ENCODE measurements at regions not wholly inside any gene's neighbourhood (a gene's known extent, or its start where the extent isn't known, plus 50 kb on each side); places are given as distances from the start of the nearest gene placed in this dataset.

DNA sequence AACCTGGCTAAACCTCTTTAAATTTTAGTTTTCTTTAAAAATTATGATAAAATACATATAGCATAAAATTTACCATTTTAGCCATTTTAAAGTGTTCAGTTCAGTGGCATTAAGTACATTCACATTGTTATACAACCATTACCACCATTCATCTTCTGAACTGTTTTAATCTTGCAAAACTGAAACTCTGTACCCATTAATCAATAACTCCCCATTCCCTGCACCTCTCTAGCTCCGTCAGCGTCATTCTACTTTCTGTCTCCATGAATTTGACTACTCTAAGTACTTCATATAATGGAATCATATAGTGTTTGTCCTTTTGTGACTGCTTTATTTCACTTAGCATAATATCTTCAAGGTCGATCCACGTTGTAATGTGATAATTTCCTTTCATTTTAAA, 75.8 kb upstream of the DDHD1 start:
- DNase-seq = no peak
- Histone ChIP-seq H3K36me3 (no peaks in the 10 kb centered on the region), H3K4me3 (no peak overlapping the region), H3K27ac (no peak overlapping the region), H3K27me3 (no peaks in the 10 kb centered on the region), H3K9me3 (no peaks in the 10 kb centered on the region), H3K4me1 (ENCODE audit: insufficient read depth) (no peaks in the 10 kb centered on the region)
- intact Hi-C loops (cut with DNase I) = no loop called here
- TF ChIP-seq EP300 (IDR thresholded peaks at IDR 0.05) (no peak), POLR2A (IDR thresholded peaks at IDR 0.05) (no peak), CTCF (IDR thresholded peaks at IDR 0.05) (no peak)
- WGBS, 3 donors = 39 to 73% (median 57%) methylated on average over 4 of the region's 4 CpGs

DNA sequence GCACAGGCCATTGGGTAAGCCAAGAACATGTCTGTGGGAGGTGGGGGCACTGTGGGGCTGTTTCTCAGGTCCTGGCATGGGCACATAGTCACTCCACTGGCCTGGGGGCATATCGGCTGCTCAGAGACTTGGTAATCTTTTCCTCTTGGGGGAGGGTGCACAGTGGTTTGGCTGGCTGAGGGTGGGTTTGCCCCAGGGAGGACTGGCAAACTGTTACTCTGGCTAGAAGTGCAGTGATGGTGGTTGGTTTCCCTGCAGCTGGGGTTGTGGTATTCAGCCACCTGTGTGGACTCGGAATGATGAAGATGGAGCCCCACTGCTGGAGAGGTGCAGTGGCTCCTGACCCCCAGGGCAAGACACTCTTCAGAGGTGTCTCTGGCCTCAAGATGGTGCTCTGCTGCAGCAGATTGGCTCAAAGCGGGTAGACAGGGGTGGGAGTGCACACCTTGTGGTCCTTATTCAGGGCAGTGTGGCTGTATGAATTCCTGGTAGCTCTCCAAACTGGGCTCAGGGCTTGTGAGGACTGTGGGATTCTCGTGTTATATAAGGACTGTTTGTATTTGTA, 74.1 kb upstream of the DDHD1 start:
- intact Hi-C loops (cut with DNase I) = no loop called here
- Histone ChIP-seq H3K27me3 (no peaks in the 10 kb centered on the region), H3K4me3 (no peak overlapping the region), H3K27ac (no peak overlapping the region), H3K9me3 (no peaks in the 10 kb centered on the region), H3K36me3 (no peaks in the 10 kb centered on the region), H3K4me1 (ENCODE audit: insufficient read depth) (no peaks in the 10 kb centered on the region)
- WGBS, 3 donors = 96 to 100% (median 97%) methylated on average over 4 of the region's 4 CpGs
- TF ChIP-seq EP300 (IDR thresholded peaks at IDR 0.05) (no peak), POLR2A (IDR thresholded peaks at IDR 0.05) (no peak), CTCF (IDR thresholded peaks at IDR 0.05) (no peak)
- no peak for DNase-seq

DNA sequence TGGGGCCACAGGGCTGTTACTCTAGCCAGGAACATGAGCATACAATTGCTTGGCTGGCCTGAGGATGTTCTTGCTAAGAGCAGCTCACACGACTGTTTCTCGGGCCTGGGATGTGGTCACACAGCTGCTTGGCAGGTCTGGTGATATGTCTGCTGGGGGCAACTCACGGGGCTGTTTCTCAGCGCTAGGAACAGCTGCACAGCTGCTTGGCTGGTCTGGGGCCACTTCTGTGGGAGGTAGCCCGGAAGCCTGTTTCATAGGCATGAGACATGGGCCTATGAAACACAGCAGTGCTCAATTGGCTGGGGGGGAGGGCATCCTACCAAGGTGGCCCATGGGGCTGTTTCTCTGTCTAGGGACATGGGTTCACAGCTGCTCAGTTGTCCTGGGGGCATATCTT, 73.4 kb upstream of the DDHD1 start:
- no peaks in the 10 kb centered on the region for H3K9me3 ChIP-seq
- intact Hi-C loops (cut with DNase I) = no loop called here
- WGBS, 3 donors = 23 to 30% (median 23%) methylated on average over 5 of the region's 5 CpGs
- H3K4me3 ChIP-seq = no peak overlapping the region
- no peaks in the 10 kb centered on the region for H3K4me1 ChIP-seq (ENCODE audit: insufficient read depth)
- TF ChIP-seq EP300 (IDR thresholded peaks at IDR 0.05) (no peak), POLR2A (IDR thresholded peaks at IDR 0.05) (no peak), CTCF (IDR thresholded peaks at IDR 0.05) (no peak)
- DNase-seq = no peak
- H3K27ac ChIP-seq = no peak overlapping the region
- H3K27me3 ChIP-seq = no peaks in the 10 kb centered on the region
- no peaks in the 10 kb centered on the region for H3K36me3 ChIP-seq

DNA sequence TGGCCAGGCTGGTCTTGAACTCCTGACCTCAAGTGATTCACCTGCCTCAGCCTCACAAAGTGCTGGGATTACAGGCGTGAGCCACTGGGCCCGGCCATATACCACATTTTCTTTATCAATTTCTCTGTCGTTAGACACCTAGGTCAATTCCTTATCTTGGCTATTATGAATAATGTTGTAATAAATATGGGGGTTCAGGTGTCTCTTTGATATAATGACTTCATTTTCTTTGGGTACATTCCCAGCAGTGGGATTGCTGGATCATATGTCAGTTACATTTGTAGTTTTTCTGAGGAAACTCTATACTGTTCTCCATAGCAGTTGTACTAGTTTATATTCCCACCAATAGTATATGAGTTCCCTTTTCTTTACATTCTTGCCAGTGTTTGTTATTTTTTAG, 67.8 kb upstream of the DDHD1 start:
- 58 to 80% (median 79%) methylated on average over 3 of the region's 3 CpGs for WGBS, 3 donors
- no peaks in the 10 kb centered on the region for H3K27me3 ChIP-seq
- DNase-seq = no peak
- intact Hi-C loops (cut with DNase I) = no loop called here
- H3K4me1 ChIP-seq (ENCODE audit: insufficient read depth) = peaks cover 2% of the 10 kb centered on the region
- no peak for TF ChIP-seq CTCF (IDR thresholded peaks at IDR 0.05)
- no peaks in the 10 kb centered on the region for H3K36me3 ChIP-seq
- no peak overlapping the region for H3K4me3 ChIP-seq
- no peak overlapping the region for H3K27ac ChIP-seq
- no peaks in the 10 kb centered on the region for H3K9me3 ChIP-seq

Measured in ovary (tissue), 7 donors.